Activated CD4-positive, alpha-beta T cell treated with anti-CD3 and anti-CD28 coated beads, Interleukin-2, amount 10 ng/mL, durations not matched to agents 7 days and 5 days (primary cell): ENCODE measurements at regions not wholly inside any gene's neighbourhood (a gene's known extent, or its start where the extent isn't known, plus 50 kb on each side); places are given as distances from the start of the nearest gene placed in this dataset.
"Not testable (repeated sequence)": the region's sequence is repeated elsewhere in the genome, so short reads cannot be mapped to it uniquely, and the experiment has no call there.

ENCODE experiments used
- CTCF ChIA-PET: fragments of 350-600 bp; sonication (Branson Sonifier 250); formaldehyde crosslinking; loops from one replicate; lab custom pipeline; 2021; ENCODE audit warnings: antibody characterized with exemption; lab: Charles Lee
- POLR2A ChIA-PET: fragments of 350-600 bp; sonication (Branson Sonifier 250); formaldehyde crosslinking; loops from one replicate; lab custom pipeline; 2021; ENCODE audit warnings: antibody characterized with exemption; lab: Charles Lee
- DNase-seq: peaks from one replicate; pipeline ENCODE4 v3.0.0-alpha.2; 2020
- H3K27ac Mint-ChIP-seq: one replicate; pipeline ENCODE4 v1.8.0; 2021; ENCODE audit warnings: mild to moderate bottlenecking, moderate library complexity, mixed read lengths
- H3K27me3 Mint-ChIP-seq: one replicate; pipeline ENCODE4 v1.8.0; 2021; ENCODE audit warnings: mixed read lengths
- H3K36me3 Mint-ChIP-seq: one replicate; pipeline ENCODE4 v1.8.0; 2021; ENCODE audit warnings: low read depth, mixed read lengths
- H3K4me1 Mint-ChIP-seq: one replicate; pipeline ENCODE4 v1.8.0; 2021; ENCODE audit warnings: mixed read lengths
- H3K4me3 Mint-ChIP-seq: one replicate; pipeline ENCODE4 v1.8.0; 2021; ENCODE audit warnings: mild to moderate bottlenecking, moderate library complexity, mixed read lengths
- H3K9me3 Mint-ChIP-seq: one replicate; pipeline ENCODE4 v1.8.0; 2021; ENCODE audit warnings: mixed read lengths

GRCh38 chr12:126935435-126935834 is 1331.5 kb upstream of the TMEM132C start:
- no peaks in the 10 kb centered on the region for H3K9me3 Mint-ChIP-seq
- no peak for DNase-seq
- H3K27ac Mint-ChIP-seq: no peak overlapping the region
- POLR2A ChIA-PET: no interaction called here
- CTCF ChIA-PET: no interaction called here
- H3K27me3 Mint-ChIP-seq: no peaks in the 10 kb centered on the region
- no peak overlapping the region for H3K4me3 Mint-ChIP-seq
- no peaks in the 10 kb centered on the region for H3K4me1 Mint-ChIP-seq
- H3K36me3 Mint-ChIP-seq: no peaks in the 10 kb centered on the region

- Mint-ChIP-seq H3K36me3 (no peaks in the 10 kb centered on the region), H3K4me3 (no peak overlapping the region), H3K4me1 (no peaks in the 10 kb centered on the region), H3K27me3 (no peaks in the 10 kb centered on the region), H3K27ac (no peak overlapping the region), H3K9me3 (no peaks in the 10 kb centered on the region)
- no peak for DNase-seq
- ChIA-PET POLR2A (no interaction called here), CTCF (no interaction called here)
Observed at GRCh38 chr12:126936181-126936851, 1330.7 kb upstream of the TMEM132C start.

GRCh38 chr12:126937431-126937830 is 1329.5 kb upstream of the TMEM132C start:
- no peaks in the 10 kb centered on the region for H3K36me3 Mint-ChIP-seq
- H3K9me3 Mint-ChIP-seq: no peaks in the 10 kb centered on the region
- H3K4me3 Mint-ChIP-seq: no peak overlapping the region
- no peaks in the 10 kb centered on the region for H3K4me1 Mint-ChIP-seq
- ChIA-PET POLR2A (no interaction called here), CTCF (no interaction called here)
- no peaks in the 10 kb centered on the region for H3K27me3 Mint-ChIP-seq
- DNase-seq: no peak
- H3K27ac Mint-ChIP-seq: no peak overlapping the region

GRCh38 chr12:126944684-126945083 is 1322.3 kb upstream of the TMEM132C start:
- DNase-seq: no peak
- no peaks in the 10 kb centered on the region for H3K27me3 Mint-ChIP-seq
- no peaks in the 10 kb centered on the region for H3K36me3 Mint-ChIP-seq
- no peaks in the 10 kb centered on the region for H3K9me3 Mint-ChIP-seq
- H3K4me1 Mint-ChIP-seq: no peaks in the 10 kb centered on the region
- H3K4me3 Mint-ChIP-seq: no peak overlapping the region
- ChIA-PET POLR2A (no interaction called here), CTCF (no interaction called here)
- H3K27ac Mint-ChIP-seq: no peak overlapping the region

GRCh38 chr12:126946958-126947357 is 1320.0 kb upstream of the TMEM132C start:
- H3K27me3 Mint-ChIP-seq, H3K27ac Mint-ChIP-seq, CTCF ChIA-PET, POLR2A ChIA-PET, H3K4me1 Mint-ChIP-seq, H3K36me3 Mint-ChIP-seq, H3K4me3 Mint-ChIP-seq, DNase-seq, H3K9me3 Mint-ChIP-seq: not testable (repeated sequence)

- no peaks in the 10 kb centered on the region for H3K9me3 Mint-ChIP-seq
- H3K36me3 Mint-ChIP-seq: no peaks in the 10 kb centered on the region
- no peak overlapping the region for H3K27ac Mint-ChIP-seq
- DNase-seq: no peak
- H3K27me3 Mint-ChIP-seq: no peaks in the 10 kb centered on the region
- no peak overlapping the region for H3K4me3 Mint-ChIP-seq
- no peaks in the 10 kb centered on the region for H3K4me1 Mint-ChIP-seq
- ChIA-PET POLR2A (no interaction called here), CTCF (no interaction called here)
Observed at GRCh38 chr12:126949558-126949957, 1317.4 kb upstream of the TMEM132C start.

- Mint-ChIP-seq H3K36me3 (no peaks in the 10 kb centered on the region), H3K27ac (no peak overlapping the region), H3K27me3 (no peaks in the 10 kb centered on the region), H3K4me1 (no peaks in the 10 kb centered on the region), H3K9me3 (no peaks in the 10 kb centered on the region), H3K4me3 (no peak overlapping the region)
- no peak for DNase-seq
- ChIA-PET CTCF (no interaction called here), POLR2A (no interaction called here)
Observed at GRCh38 chr12:126950266-126950665, 1316.7 kb upstream of the TMEM132C start.

- H3K4me1 Mint-ChIP-seq: no peaks in the 10 kb centered on the region
- no peak for DNase-seq
- H3K9me3 Mint-ChIP-seq: no peaks in the 10 kb centered on the region
- H3K27ac Mint-ChIP-seq: no peak overlapping the region
- no peaks in the 10 kb centered on the region for H3K27me3 Mint-ChIP-seq
- ChIA-PET CTCF (no interaction called here), POLR2A (no interaction called here)
- no peak overlapping the region for H3K4me3 Mint-ChIP-seq
- H3K36me3 Mint-ChIP-seq: no peaks in the 10 kb centered on the region
Observed at GRCh38 chr12:126952096-126953007, 1314.6 kb upstream of the TMEM132C start.

- Mint-ChIP-seq H3K4me1 (no peaks in the 10 kb centered on the region), H3K9me3 (no peaks in the 10 kb centered on the region), H3K36me3 (no peaks in the 10 kb centered on the region), H3K4me3 (no peak overlapping the region), H3K27ac (no peak overlapping the region), H3K27me3 (no peaks in the 10 kb centered on the region)
- ChIA-PET POLR2A (no interaction called here), CTCF (no interaction called here)
- DNase-seq: no peak
Observed at GRCh38 chr12:126953365-126953889, 1313.5 kb upstream of the TMEM132C start.

GRCh38 chr12:126960221-126960620 is 1306.7 kb upstream of the TMEM132C start:
- no peaks in the 10 kb centered on the region for H3K4me1 Mint-ChIP-seq
- POLR2A ChIA-PET: no interaction called here
- H3K27me3 Mint-ChIP-seq: no peaks in the 10 kb centered on the region
- no peak overlapping the region for H3K4me3 Mint-ChIP-seq
- no peak for DNase-seq
- H3K27ac Mint-ChIP-seq: no peak overlapping the region
- no peaks in the 10 kb centered on the region for H3K36me3 Mint-ChIP-seq
- no peaks in the 10 kb centered on the region for H3K9me3 Mint-ChIP-seq
- CTCF ChIA-PET: no interaction called here

GRCh38 chr12:126960709-126961108 is 1306.3 kb upstream of the TMEM132C start:
- no peaks in the 10 kb centered on the region for H3K27me3 Mint-ChIP-seq
- no peaks in the 10 kb centered on the region for H3K4me1 Mint-ChIP-seq

GRCh38 chr12:126963825-126964224 is 1303.1 kb upstream of the TMEM132C start:
- Mint-ChIP-seq H3K9me3 (no peaks in the 10 kb centered on the region), H3K36me3 (no peaks in the 10 kb centered on the region), H3K27me3 (no peaks in the 10 kb centered on the region), H3K27ac (no peak overlapping the region), H3K4me3 (no peak overlapping the region), H3K4me1 (no peaks in the 10 kb centered on the region)
- ChIA-PET CTCF (no interaction called here), POLR2A (no interaction called here)
- no peak for DNase-seq

More at GRCh38 chr12:126960709-126961108, 1306.3 kb upstream of the TMEM132C start:
- CTCF ChIA-PET: no interaction called here
- POLR2A ChIA-PET: no interaction called here
- Mint-ChIP-seq H3K27ac (no peak overlapping the region), H3K4me3 (no peak overlapping the region), H3K9me3 (no peaks in the 10 kb centered on the region), H3K36me3 (no peaks in the 10 kb centered on the region)
- DNase-seq: no peak

GRCh38 chr12:126966498-126966897 is 1300.5 kb upstream of the TMEM132C start:
- CTCF ChIA-PET: no interaction called here
- Mint-ChIP-seq H3K4me3 (no peak overlapping the region), H3K27me3 (no peaks in the 10 kb centered on the region), H3K9me3 (no peaks in the 10 kb centered on the region), H3K36me3 (no peaks in the 10 kb centered on the region), H3K27ac (no peak overlapping the region), H3K4me1 (no peaks in the 10 kb centered on the region)
- DNase-seq: no peak
- POLR2A ChIA-PET: no interaction called here
